Bronchial epithelial cell (primary cell): ENCODE measurements at regions not wholly inside any gene's neighbourhood (a gene's known extent, or its start where the extent isn't known, plus 50 kb on each side); places are given as distances from the start of the nearest gene placed in this dataset.

Experiments used
- DNase-seq: peaks from one replicate; pipeline ENCODE4 v3.0.0-alpha.2; 2010; ENCODE audit warnings: low read depth
- FAIRE-seq: peaks from 2 replicates; lab custom pipeline; 2011; peaks lifted over from hg19 to GRCh38; lab: Jason Lieb, UNC
- H3K27me3 ChIP-seq: 2 replicates; pipeline ENCODE4 v1.5.1; 2011; ENCODE audit warnings: low read length; ENCODE audit not compliant: control insufficient read depth, insufficient read depth
- H3K36me3 ChIP-seq: 2 replicates; pipeline ENCODE4 v1.5.1; 2011; ENCODE audit warnings: low read length; ENCODE audit not compliant: control insufficient read depth, insufficient read depth
- H3K4me3 ChIP-seq: 2 replicates; pipeline ENCODE4 v1.5.1; 2011; ENCODE audit warnings: mild to moderate bottlenecking, low read depth, low read length, control low read depth
- CTCF ChIP-seq: IDR thresholded peaks from 2 replicates; pipeline ENCODE4 v1.5.1; 2011; ENCODE audit warnings: mild to moderate bottlenecking, moderate library complexity, low read length, control low read depth, inconsistent platforms; ENCODE audit not compliant: insufficient read depth, severe bottlenecking

DNA sequence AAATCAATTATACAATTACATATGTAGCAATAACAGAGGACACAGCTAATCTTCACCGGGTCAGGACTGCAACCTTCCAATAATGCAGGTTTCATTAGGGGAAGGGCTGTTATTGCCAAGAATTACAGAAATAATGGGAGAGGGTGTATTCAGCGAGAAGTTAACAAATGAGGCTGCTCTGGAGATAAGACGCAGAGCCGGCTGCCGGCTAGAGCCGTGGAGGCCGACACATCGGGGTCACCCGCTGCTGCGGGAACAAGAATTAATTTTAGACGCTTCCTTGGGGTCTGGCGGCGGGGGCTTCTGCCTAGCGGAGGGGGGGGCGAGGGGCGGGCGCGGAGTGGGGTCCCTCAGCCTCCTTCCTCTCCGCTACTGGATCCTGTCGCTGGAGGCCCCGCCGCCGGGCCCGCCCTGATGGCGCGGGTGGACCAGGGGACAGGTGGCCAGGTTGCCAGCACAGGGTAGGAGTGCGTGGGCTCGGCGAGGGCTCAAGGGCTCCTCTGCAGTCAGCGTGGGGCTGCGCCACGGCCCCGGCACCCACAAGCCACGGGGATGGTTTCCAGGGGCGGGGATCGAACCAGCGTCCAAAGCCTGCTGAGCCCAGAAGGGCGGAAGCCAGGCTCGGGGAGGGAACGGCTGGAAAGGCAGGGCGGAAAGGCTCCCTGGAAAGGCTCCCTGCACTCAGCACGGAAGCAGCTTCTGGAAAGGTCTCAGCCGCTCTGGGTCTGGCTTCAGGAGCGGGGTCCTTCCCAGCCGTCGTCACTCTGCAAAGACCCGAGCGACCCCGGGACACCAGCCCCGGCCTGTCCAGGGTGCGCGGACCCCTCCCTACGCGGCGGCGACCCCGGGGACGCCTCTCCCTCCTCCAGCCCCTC, 113.8 kb upstream of the NKX1-1 start:
- FAIRE-seq (no peak), DNase-seq (no peak)
- no peak for TF ChIP-seq CTCF
- Histone ChIP-seq H3K4me3 (no peak overlapping the region), H3K36me3 (no peaks in the 10 kb centered on the region), H3K27me3 (peaks cover 3% of the 10 kb centered on the region)

GRCh38 chr4:1518997-1519700, 112.9 kb upstream of the NKX1-1 start:
- TF ChIP-seq CTCF: no peak
- peaks cover 3% of the 10 kb centered on the region for H3K27me3 ChIP-seq
- FAIRE-seq (no peak), DNase-seq (no peak)
- no peaks in the 10 kb centered on the region for H3K36me3 ChIP-seq
- H3K4me3 ChIP-seq: no peak overlapping the region

DNA sequence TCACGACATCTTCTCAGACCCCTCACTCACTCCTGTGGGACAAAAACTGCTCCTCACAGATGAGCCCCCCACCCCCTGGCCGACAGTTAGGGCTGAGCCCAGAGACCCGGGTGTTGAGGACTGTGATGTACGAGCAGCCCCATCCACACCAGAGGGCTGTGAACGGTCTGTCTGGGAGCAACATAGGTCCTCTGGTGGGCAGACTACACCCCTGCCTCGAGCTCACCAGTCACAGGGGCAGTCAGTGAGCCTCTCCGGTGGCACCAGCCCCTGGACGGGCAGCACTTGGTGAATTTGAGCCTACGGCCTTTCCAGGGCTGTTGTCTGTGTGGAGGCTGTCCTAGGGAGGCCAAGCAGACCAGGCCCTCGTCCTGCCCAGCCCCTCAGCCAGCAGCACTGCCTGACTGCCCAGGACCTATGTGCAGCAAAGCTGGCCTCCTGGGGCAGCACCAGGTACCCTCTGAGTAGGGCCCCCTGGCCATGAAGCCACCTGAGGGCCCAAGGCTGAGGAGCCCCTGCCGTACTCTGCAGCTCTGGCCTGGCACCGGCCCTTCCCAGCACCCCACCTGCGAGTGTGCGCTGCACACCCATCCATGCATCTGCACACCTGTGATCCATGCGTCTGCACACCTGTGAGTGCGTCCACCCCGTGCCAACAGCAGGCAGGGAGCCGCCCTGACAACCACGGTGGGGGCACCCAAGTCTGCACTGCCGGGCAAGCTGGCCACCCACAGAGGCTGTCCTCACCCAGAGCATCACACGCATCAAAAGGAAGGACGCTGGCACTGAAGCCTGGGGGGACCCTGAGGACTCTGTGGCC, 111.6 kb upstream of the NKX1-1 start:
- H3K4me3 ChIP-seq: no peak overlapping the region

GRCh38 chr4:1516881-1517480, 110.7 kb upstream of the NKX1-1 start:
- H3K27me3 ChIP-seq: peaks cover 6% of the 10 kb centered on the region
- H3K36me3 ChIP-seq: no peaks in the 10 kb centered on the region
- no peak for TF ChIP-seq CTCF
- H3K4me3 ChIP-seq: no peak overlapping the region
- FAIRE-seq (no peak), DNase-seq (no peak)

More for the DNA sequence above, 111.6 kb upstream of the NKX1-1 start:
- no peak for TF ChIP-seq CTCF
- FAIRE-seq: no peak
- H3K27me3 ChIP-seq: peaks cover 6% of the 10 kb centered on the region
- no peaks in the 10 kb centered on the region for H3K36me3 ChIP-seq
- DNase-seq: no peak

DNA sequence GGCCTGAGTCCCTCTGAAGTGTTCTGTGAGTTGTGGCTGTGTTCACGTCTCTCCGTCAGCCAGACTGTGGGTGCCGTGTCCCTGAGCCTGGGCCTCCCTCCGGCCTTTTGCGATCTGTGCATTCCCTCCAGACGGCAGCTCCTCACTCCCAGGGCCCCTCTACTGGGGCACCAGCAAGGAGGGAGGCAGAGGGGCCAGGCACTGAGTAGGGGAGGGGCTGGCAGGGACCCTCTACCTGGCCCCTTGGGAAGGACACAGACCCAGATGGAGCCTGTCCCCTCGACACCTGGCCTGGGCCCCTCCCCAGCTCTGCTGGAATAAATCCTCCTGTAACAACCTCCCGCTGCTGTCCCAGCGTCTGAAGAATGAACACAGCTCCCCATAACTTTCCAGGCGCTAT, 110.0 kb upstream of the NKX1-1 start:
- H3K4me3 ChIP-seq: no peak overlapping the region
- no peak for FAIRE-seq
- TF ChIP-seq CTCF: no peak
- DNase-seq: no peak
- peaks cover 6% of the 10 kb centered on the region for H3K27me3 ChIP-seq
- no peaks in the 10 kb centered on the region for H3K36me3 ChIP-seq
